Fibroblast of lung (primary cell): ENCODE measurements at regions not wholly inside any gene's neighbourhood (a gene's known extent, or its start where the extent isn't known, plus 50 kb on each side); places are given as distances from the start of the nearest gene placed in this dataset.

Experiments used
- DNase-seq, 2 donors: peaks; one replicate each; pipeline versions ENCODE4 v3.0.0 to v3.0.0-alpha.2; 2010; ENCODE audit warnings: low read depth in 2 of 2
- H2AFZ ChIP-seq: 2 replicates; pipeline ENCODE4 v1.5.1; 2012; ENCODE audit warnings: low read length, control low read depth, inconsistent platforms
- H3K27ac ChIP-seq: 2 replicates; pipeline ENCODE4 v1.5.1; 2011; ENCODE audit warnings: low read length, control low read depth; ENCODE audit not compliant: insufficient read depth
- H3K27me3 ChIP-seq: 2 replicates; pipeline ENCODE4 v1.5.1; 2011; ENCODE audit warnings: mild to moderate bottlenecking, low read length; ENCODE audit not compliant: control insufficient read depth, insufficient read depth
- H3K36me3 ChIP-seq: 2 replicates; pipeline ENCODE4 v1.5.1; 2011; ENCODE audit warnings: low read length; ENCODE audit not compliant: control insufficient read depth, insufficient read depth
- H3K4me1 ChIP-seq: 2 replicates; pipeline ENCODE4 v1.5.1; 2011; ENCODE audit warnings: low read length; ENCODE audit not compliant: control insufficient read depth, insufficient read depth; ENCODE audit errors: extremely low read depth
- H3K4me2 ChIP-seq: 2 replicates; pipeline ENCODE4 v1.5.1; 2011; ENCODE audit warnings: low read length, control low read depth; ENCODE audit not compliant: insufficient read depth; ENCODE audit errors: extremely low read depth
- H3K4me3 ChIP-seq, 4 experiments: fragments of 200-600 bp in 1 of 4; sonication (generic) in 1 of 4; replicated peaks in 1 of 4; 2 replicates each; pipeline ENCODE4 v1.5.1; 2011 to 2016; ENCODE audit warnings: low read length in 4 of 4, low read depth in 3 of 4, mild to moderate bottlenecking in 3 of 4, control low read depth in 2 of 4, inconsistent platforms in 1 of 4, mixed read lengths in 1 of 4; ENCODE audit not compliant: insufficient read depth in 1 of 4; ENCODE audit errors: control extremely low read depth in 1 of 4
- H3K79me2 ChIP-seq: 2 replicates; pipeline ENCODE4 v1.5.1; 2012; ENCODE audit warnings: mild to moderate bottlenecking, low read length, inconsistent platforms; ENCODE audit not compliant: control insufficient read depth, insufficient read depth
- H3K9ac ChIP-seq: 2 replicates; pipeline ENCODE4 v1.5.1; 2011; ENCODE audit warnings: mild to moderate bottlenecking, low read length, control low read depth; ENCODE audit not compliant: insufficient read depth
- H3K9me3 ChIP-seq: 2 replicates; pipeline ENCODE4 v1.5.1; 2012; ENCODE audit warnings: low read depth, low read length; ENCODE audit not compliant: control insufficient read depth, insufficient read depth
- H4K20me1 ChIP-seq: 2 replicates; pipeline ENCODE4 v1.5.1; 2011; ENCODE audit warnings: low read length; ENCODE audit not compliant: control insufficient read depth, insufficient read depth; ENCODE audit errors: extremely low read depth
- EZH2 ChIP-seq: IDR thresholded peaks from 2 replicates; pipeline ENCODE4 v1.5.1; 2012; ENCODE audit warnings: low read length, control low read depth, mild to moderate bottlenecking; ENCODE audit errors: missing control alignments
- TF ChIP-seq, protein P1 (sequence below), 2 donors: IDR thresholded peaks in 1 of 2; conservative IDR thresholded peaks in 1 of 2; 1 replicate in 1 of 2; 2 replicates in 1 of 2; pipeline ENCODE4 v1.5.1; 2011 to 2012; ENCODE audit warnings: low read length in 2 of 2, control low read depth in 1 of 2, inconsistent platforms in 1 of 2, low read depth in 1 of 2, mild to moderate bottlenecking in 1 of 2

DNA sequence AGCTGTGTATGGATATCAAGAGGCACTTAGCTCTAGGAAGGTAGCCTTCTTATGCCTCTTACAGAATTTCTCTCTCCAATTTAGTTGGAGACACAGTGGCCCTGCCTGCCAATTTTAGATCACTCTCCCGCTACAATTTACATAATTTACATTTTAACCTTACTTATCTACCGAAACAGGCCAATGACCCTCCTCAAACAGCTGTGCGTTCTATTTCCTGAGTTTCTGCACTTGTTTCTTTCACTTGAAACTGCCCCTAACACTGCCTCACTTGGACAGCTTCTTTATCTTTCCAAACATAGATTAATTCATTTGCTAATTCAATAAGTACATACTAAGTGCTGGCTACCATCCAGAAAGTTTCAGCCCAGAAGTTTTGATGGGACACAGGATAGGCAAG is 52.9 kb upstream of the HDDC2 start:
- Histone ChIP-seq H3K4me3 (no peak overlapping the region), H3K4me1 (no peaks in the 10 kb centered on the region), H3K79me2 (no peaks in the 10 kb centered on the region), H3K27ac (no peak overlapping the region), H3K9me3 (no peaks in the 10 kb centered on the region), H4K20me1 (no peaks in the 10 kb centered on the region), H2AFZ (no peak overlapping the region), H3K27me3 (no peaks in the 10 kb centered on the region), H3K9ac (no peak overlapping the region), H3K36me3 (no peaks in the 10 kb centered on the region), H3K4me2 (no peak overlapping the region)
- DNase-seq, result no peak
- TF ChIP-seq, protein P1, sequence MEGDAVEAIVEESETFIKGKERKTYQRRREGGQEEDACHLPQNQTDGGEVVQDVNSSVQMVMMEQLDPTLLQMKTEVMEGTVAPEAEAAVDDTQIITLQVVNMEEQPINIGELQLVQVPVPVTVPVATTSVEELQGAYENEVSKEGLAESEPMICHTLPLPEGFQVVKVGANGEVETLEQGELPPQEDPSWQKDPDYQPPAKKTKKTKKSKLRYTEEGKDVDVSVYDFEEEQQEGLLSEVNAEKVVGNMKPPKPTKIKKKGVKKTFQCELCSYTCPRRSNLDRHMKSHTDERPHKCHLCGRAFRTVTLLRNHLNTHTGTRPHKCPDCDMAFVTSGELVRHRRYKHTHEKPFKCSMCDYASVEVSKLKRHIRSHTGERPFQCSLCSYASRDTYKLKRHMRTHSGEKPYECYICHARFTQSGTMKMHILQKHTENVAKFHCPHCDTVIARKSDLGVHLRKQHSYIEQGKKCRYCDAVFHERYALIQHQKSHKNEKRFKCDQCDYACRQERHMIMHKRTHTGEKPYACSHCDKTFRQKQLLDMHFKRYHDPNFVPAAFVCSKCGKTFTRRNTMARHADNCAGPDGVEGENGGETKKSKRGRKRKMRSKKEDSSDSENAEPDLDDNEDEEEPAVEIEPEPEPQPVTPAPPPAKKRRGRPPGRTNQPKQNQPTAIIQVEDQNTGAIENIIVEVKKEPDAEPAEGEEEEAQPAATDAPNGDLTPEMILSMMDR (conservative IDR thresholded peaks at IDR 0.05 in 1 of 2, IDR thresholded peaks at IDR 0.05 in 1 of 2; ENCODE audit: low read depth in 1 of 2, low read length in 2 of 2), result no peak
- TF ChIP-seq EZH2, result no peak

DNA sequence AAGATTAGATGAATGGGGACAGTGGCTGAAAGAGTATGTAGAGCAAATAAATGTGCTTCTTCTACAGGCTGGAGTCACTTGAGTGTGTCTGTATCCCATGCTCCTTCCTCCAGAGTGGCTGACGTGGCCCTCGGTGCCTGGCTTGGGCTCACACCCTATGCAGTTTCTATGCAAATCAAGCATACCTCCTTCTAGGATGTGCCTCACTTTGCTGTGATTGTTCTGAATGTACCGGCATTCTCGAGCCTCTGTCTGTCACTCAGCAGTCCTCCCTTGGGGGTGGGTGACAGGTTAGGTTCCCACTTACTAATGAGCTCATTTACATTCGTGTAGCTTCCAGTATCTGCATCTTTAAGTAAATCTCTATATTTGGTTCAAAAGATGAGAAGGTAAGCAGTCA is 55.1 kb upstream of the HDDC2 start:
- Histone ChIP-seq H4K20me1 (no peaks in the 10 kb centered on the region), H3K4me2 (no peak overlapping the region), H3K9ac (no peak overlapping the region), H3K4me3 (no peak overlapping the region), H3K27me3 (no peaks in the 10 kb centered on the region), H3K36me3 (no peaks in the 10 kb centered on the region), H3K4me1 (no peaks in the 10 kb centered on the region), H3K79me2 (no peaks in the 10 kb centered on the region), H3K9me3 (no peaks in the 10 kb centered on the region), H3K27ac (no peak overlapping the region), H2AFZ (no peak overlapping the region)
- TF ChIP-seq EZH2, result no peak
- TF ChIP-seq, protein P1 (conservative IDR thresholded peaks at IDR 0.05 in 1 of 2, IDR thresholded peaks at IDR 0.05 in 1 of 2; ENCODE audit: low read depth in 1 of 2, low read length in 2 of 2), result no peak
- no peak for DNase-seq

DNA sequence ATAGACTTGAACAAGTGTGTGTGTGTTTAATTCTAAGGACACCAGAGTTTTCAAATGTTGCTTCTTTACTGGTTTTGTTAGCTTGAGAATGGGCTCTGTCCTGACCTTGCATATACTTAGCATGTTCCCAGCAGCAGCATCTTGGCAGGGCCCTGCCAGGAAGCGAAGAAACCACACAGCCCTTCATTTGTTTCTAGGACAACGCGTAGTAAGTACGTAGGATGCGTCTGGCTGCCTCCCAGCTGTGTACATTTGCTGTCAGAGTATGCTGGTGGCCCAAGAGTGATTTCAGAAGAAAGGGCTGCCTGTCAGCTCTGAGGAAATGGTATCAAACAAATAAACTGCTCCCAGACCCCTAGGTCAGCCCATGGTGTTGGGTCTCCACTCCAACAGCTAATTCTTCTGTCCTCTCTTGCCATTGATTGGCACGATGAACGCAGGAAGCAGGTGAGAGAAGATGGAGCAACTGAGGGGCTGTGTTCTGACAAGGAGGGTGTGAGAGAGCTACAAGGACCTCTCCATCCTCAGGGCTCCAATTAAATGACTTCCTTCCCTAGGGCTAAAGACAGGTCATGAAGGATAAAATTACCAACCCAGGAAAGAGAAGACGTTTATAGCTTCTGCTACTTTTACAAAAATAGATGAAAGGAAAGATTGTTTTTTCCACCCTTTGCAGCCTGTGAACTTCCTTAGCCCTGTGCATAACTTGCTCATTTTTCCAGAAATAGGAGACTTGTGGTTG is 55.9 kb upstream of the HDDC2 start:
- no peaks in the 10 kb centered on the region for H3K4me1 ChIP-seq
- no peaks in the 10 kb centered on the region for H3K36me3 ChIP-seq
- H3K79me2 ChIP-seq, result no peaks in the 10 kb centered on the region
- H4K20me1 ChIP-seq, result no peaks in the 10 kb centered on the region
- no peaks in the 10 kb centered on the region for H3K9me3 ChIP-seq
- no peak overlapping the region for H2AFZ ChIP-seq
- H3K4me3 ChIP-seq, result no peak overlapping the region
- no peak overlapping the region for H3K27ac ChIP-seq
- H3K27me3 ChIP-seq, result no peaks in the 10 kb centered on the region
- H3K9ac ChIP-seq, result no peak overlapping the region
- peak; percentile 31 to 37 for DNase-seq
- H3K4me2 ChIP-seq, result no peak overlapping the region
- TF ChIP-seq, protein P1 (conservative IDR thresholded peaks at IDR 0.05 in 1 of 2, IDR thresholded peaks at IDR 0.05 in 1 of 2; ENCODE audit: low read depth in 1 of 2, low read length in 2 of 2), result no peak
- TF ChIP-seq EZH2, result no peak
